HG02588 (cell line): ENCODE measurements at regions not wholly inside any gene's neighbourhood (a gene's known extent, or its start where the extent isn't known, plus 50 kb on each side); places are given as distances from the start of the nearest gene placed in this dataset.

Experiments
- ATAC-seq: cut with Tn5 transposase; IDR thresholded peaks from one replicate; pipeline ENCODE4 v1.9.1; 2021; ENCODE audit warnings: mild to moderate bottlenecking, moderate library complexity; ENCODE audit not compliant: unreplicated experiment

- ATAC-seq, result no peak
Observed at GRCh38 chr2:114373591-114373990, 68.8 kb upstream of the DPP10 start.

- no peak for ATAC-seq
Observed at GRCh38 chr2:114384441-114384840, 58.0 kb upstream of the DPP10 start.

- ATAC-seq, result no peak
Observed at GRCh38 chr2:114389021-114389420, 53.4 kb upstream of the DPP10 start.
